Tibial nerve (tissue), 4 donors: ENCODE measurements at regions not wholly inside any gene's neighbourhood (a gene's known extent, or its start where the extent isn't known, plus 50 kb on each side); places are given as distances from the start of the nearest gene placed in this dataset.

Experiments
- DNase-seq, 2 donors: peaks; one replicate each; pipeline ENCODE4 v3.0.0-alpha.2; 2019; ENCODE audit warnings: low spot score in 2 of 2
- H3K27ac ChIP-seq, 4 donors: fragments of 200-600 bp; sonication (generic) in 3 of 4; one replicate each; pipeline ENCODE4 v1.5.1; 2017 to 2019; ENCODE audit warnings: mild to moderate bottlenecking in 1 of 4
- H3K27me3 ChIP-seq, 2 donors: fragments of 200-600 bp; sonication (generic) in 1 of 2; one replicate each; pipeline versions ENCODE4 v1.5.1 to v1.6.0; 2017 to 2019
- H3K36me3 ChIP-seq, 3 donors: fragments of 200-600 bp; sonication (generic); one replicate each; pipeline ENCODE4 v1.5.1; 2018 to 2019
- H3K4me1 ChIP-seq, 4 donors: fragments of 200-600 bp; sonication (generic) in 3 of 4; one replicate each; pipeline ENCODE4 v1.5.1; 2017 to 2019
- H3K4me3 ChIP-seq, 4 donors: fragments of 200-600 bp; sonication (generic) in 3 of 4; one replicate each; pipeline ENCODE4 v1.5.1; 2017 to 2019; ENCODE audit warnings: mild to moderate bottlenecking in 1 of 4, moderate library complexity in 1 of 4
- H3K9me3 ChIP-seq, 4 donors: fragments of 200-600 bp; sonication (generic) in 3 of 4; one replicate each; pipeline ENCODE4 v1.5.1; 2017 to 2019
- EP300 ChIP-seq, 2 donors: sonication (generic); formaldehyde crosslinking; IDR thresholded peaks; one replicate each; pipeline ENCODE4 v1.6.1; 2017; ENCODE audit warnings: antibody characterized with exemption in 2 of 2, mild to moderate bottlenecking in 1 of 2
- POLR2A ChIP-seq, 2 donors: fragments of 450-650 bp; IDR thresholded peaks; one replicate each; pipeline ENCODE4 v1.6.1; 2017; ENCODE audit warnings: antibody characterized with exemption in 2 of 2, mild to moderate bottlenecking in 2 of 2, moderate library complexity in 2 of 2
- WGBS, 2 donors: methylation state at CpG; one replicate each; pipeline ENCODE4 v1.1.5; 2018; 5-methylcytosine and 5-hydroxymethylcytosine counted together
- TF ChIP-seq, protein P1 (sequence below), 5 experiments: fragments of 200-600 bp in 3 of 5; fragments of 450-650 bp in 2 of 5; sonication (generic) in 3 of 5; IDR thresholded peaks; one replicate each; pipeline ENCODE4 v1.5.1; 2016 to 2019; ENCODE audit warnings: antibody characterized with exemption in 5 of 5, mild to moderate bottlenecking in 3 of 5, moderate library complexity in 2 of 5

DNA sequence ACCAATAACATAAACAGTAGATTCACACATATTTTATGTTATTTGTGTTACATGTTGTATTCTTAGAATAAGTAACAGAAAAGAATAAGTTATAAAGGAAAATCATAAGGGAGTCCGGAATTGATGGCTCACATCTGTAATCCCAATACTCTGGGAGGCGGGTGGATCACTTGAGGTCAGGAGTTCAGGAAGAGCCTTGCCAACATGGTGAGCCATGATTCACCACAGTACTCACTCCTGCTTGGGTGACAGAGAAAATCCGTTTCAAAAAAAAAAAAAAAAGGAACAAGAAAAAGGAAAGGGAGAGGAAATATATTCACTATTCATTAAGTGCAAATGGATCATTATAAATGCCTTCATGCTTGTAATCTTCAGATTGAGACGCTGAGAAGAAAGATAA is 533.3 kb upstream of the CDH9 start:
- no peak for DNase-seq
- WGBS, 2 donors: 87 to 90% methylated on average over 4 of the region's 4 CpGs
- no peak for TF ChIP-seq EP300 (IDR thresholded peaks at IDR 0.05)
- TF ChIP-seq, protein P1, sequence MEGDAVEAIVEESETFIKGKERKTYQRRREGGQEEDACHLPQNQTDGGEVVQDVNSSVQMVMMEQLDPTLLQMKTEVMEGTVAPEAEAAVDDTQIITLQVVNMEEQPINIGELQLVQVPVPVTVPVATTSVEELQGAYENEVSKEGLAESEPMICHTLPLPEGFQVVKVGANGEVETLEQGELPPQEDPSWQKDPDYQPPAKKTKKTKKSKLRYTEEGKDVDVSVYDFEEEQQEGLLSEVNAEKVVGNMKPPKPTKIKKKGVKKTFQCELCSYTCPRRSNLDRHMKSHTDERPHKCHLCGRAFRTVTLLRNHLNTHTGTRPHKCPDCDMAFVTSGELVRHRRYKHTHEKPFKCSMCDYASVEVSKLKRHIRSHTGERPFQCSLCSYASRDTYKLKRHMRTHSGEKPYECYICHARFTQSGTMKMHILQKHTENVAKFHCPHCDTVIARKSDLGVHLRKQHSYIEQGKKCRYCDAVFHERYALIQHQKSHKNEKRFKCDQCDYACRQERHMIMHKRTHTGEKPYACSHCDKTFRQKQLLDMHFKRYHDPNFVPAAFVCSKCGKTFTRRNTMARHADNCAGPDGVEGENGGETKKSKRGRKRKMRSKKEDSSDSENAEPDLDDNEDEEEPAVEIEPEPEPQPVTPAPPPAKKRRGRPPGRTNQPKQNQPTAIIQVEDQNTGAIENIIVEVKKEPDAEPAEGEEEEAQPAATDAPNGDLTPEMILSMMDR (IDR thresholded peaks at IDR 0.05): no peak
- TF ChIP-seq POLR2A (IDR thresholded peaks at IDR 0.05): no peak
- Histone ChIP-seq H3K36me3 (no peaks in the 10 kb centered on the region), H3K27ac (no peak overlapping the region), H3K27me3 (no peaks in the 10 kb centered on the region), H3K4me1 (no peaks in the 10 kb centered on the region), H3K4me3 (no peak overlapping the region), H3K9me3 (no peaks in the 10 kb centered on the region)

GRCh38 chr5:27568811-27569210 is 530.4 kb upstream of the CDH9 start:
- DNase-seq: no peak
- 65 to 66% methylated on average over 2 of the region's 2 CpGs for WGBS, 2 donors
- TF ChIP-seq, protein P1 (IDR thresholded peaks at IDR 0.05): no peak
- no peak for TF ChIP-seq POLR2A (IDR thresholded peaks at IDR 0.05)

DNA sequence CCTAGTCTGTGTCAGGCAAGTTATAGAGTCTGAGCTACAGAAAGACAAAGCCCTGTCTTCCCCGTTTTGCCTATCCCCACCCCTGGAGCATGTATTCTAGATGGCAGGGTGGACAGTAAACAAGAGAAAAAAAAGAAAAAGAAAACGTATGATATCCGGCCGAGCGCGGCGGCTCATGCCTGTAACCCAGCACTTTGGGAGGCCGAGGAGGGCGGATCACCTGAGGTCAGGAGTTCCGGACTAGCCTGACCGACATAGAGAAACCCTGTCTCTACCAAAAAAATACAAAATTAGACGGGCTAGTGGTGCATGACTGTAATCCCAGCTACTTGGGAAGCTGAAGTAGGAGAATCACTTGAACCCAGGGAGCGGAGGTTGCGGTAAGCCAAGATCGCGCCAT is 523.0 kb upstream of the CDH9 start:
- H3K27me3 ChIP-seq: no peaks in the 10 kb centered on the region
- H3K4me3 ChIP-seq: no peak overlapping the region
- no peak overlapping the region for H3K27ac ChIP-seq
- TF ChIP-seq POLR2A (IDR thresholded peaks at IDR 0.05) (no peak), EP300 (IDR thresholded peaks at IDR 0.05) (no peak)
- TF ChIP-seq, protein P1 (IDR thresholded peaks at IDR 0.05): no peak
- no peaks in the 10 kb centered on the region for H3K36me3 ChIP-seq
- 91 to 96% methylated on average over 15 of the region's 16 CpGs for WGBS, 2 donors
- DNase-seq: no peak
- no peaks in the 10 kb centered on the region for H3K9me3 ChIP-seq
- no peaks in the 10 kb centered on the region for H3K4me1 ChIP-seq

More at GRCh38 chr5:27568811-27569210, 530.4 kb upstream of the CDH9 start:
- Histone ChIP-seq H3K9me3 (no peaks in the 10 kb centered on the region), H3K27ac (no peak overlapping the region), H3K36me3 (no peaks in the 10 kb centered on the region), H3K4me3 (no peak overlapping the region), H3K27me3 (no peaks in the 10 kb centered on the region), H3K4me1 (no peaks in the 10 kb centered on the region)

DNA sequence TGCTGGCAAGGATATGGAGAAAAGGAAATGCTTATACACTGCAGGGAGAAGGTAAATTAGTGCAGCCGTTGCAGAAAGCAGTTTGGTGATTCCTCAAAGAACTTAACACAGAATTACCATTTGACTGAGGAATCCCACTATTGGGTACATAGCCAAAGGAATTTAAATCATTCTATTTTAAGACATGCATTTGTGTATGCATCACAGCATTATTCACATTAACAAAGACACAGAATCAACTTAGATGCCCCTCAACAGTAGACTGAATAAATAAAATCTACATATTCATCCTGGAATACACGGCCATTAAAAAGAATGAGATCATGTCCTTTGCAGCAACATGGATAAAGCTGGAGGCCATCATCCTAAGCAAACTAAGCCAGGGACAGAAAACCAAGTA is 510.1 kb upstream of the CDH9 start:
- Histone ChIP-seq H3K27me3 (no peaks in the 10 kb centered on the region), H3K27ac (no peak overlapping the region)
- 25 to 30% methylated on average over 2 of the region's 2 CpGs for WGBS, 2 donors

GRCh38 chr5:27535031-27535557 is 496.7 kb upstream of the CDH9 start:
- Histone ChIP-seq H3K27me3 (no peaks in the 10 kb centered on the region), H3K4me3 (no peak overlapping the region), H3K36me3 (no peaks in the 10 kb centered on the region), H3K9me3 (peaks cover 0 to 2% (median 0%) of the 10 kb centered on the region in 4 donors), H3K27ac (no peak overlapping the region), H3K4me1 (no peaks in the 10 kb centered on the region)
- TF ChIP-seq EP300 (IDR thresholded peaks at IDR 0.05): no peak
- TF ChIP-seq, protein P1 (IDR thresholded peaks at IDR 0.05): no peak
- TF ChIP-seq POLR2A (IDR thresholded peaks at IDR 0.05): no peak
- DNase-seq: no peak

More for the DNA sequence above, 510.1 kb upstream of the CDH9 start:
- no peaks in the 10 kb centered on the region for H3K9me3 ChIP-seq
- TF ChIP-seq, protein P1 (IDR thresholded peaks at IDR 0.05): no peak
- no peak for TF ChIP-seq POLR2A (IDR thresholded peaks at IDR 0.05)
- no peak for TF ChIP-seq EP300 (IDR thresholded peaks at IDR 0.05)
- H3K4me1 ChIP-seq: no peaks in the 10 kb centered on the region
- H3K4me3 ChIP-seq: no peak overlapping the region
- H3K36me3 ChIP-seq: no peaks in the 10 kb centered on the region
- no peak for DNase-seq
